ENCODE measurements at regions not wholly inside any gene's neighbourhood (a gene's known extent, or its start where the extent isn't known, plus 50 kb on each side); places are given as distances from the start of the nearest gene placed in this dataset.

DNA sequence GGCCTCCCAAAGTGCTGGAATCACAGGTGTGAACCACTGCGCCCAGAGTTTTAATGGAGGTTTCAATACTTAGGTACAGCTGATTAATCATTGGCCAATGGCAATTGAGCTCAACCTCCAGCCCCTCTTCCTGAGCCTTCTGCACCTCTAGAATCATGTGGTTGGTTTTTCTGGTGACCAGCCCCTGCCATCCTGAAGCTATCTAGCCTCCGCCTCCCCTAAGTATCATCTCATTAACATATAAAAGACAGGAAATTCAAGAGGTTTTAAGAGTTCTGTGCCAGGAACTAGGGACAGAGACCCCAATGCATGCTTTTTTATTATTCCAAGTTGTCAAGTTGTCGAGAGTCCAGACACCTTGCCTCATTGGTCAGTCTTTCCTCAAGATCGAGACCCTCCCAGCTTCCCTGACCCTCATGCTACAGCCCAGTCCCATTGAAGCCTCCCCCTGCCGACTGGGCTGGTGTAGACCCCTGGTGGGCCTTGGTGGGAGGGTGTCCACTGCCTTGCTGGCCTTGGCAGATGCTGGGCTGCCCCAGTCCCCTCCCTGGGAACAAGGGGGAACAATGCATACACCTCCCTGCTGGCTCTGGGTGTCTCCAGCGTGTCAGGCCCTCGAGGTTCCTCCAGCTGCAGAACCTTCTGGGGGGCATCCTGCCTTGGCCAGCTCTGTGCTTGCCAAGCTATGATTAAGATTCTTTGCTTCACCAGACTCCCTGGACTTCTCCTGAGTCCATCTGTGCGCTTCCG lies 148.0 kb downstream of the CTTN start:
- H3K4me1 ChIP-seq (ENCODE audit: insufficient read depth): no peaks in the 10 kb centered on the region
- DNase-seq: no peak
- no peaks in the 10 kb centered on the region for H3K27me3 ChIP-seq
- no peaks in the 10 kb centered on the region for H3K9me3 ChIP-seq
- intact Hi-C loops (cut with DNase I): no loop called here
- no peaks in the 10 kb centered on the region for H3K36me3 ChIP-seq
- no peak overlapping the region for H3K27ac ChIP-seq
- H3K4me3 ChIP-seq: no peak overlapping the region
- no peak for TF ChIP-seq EP300 (IDR thresholded peaks at IDR 0.05)
- TF ChIP-seq, protein P1, sequence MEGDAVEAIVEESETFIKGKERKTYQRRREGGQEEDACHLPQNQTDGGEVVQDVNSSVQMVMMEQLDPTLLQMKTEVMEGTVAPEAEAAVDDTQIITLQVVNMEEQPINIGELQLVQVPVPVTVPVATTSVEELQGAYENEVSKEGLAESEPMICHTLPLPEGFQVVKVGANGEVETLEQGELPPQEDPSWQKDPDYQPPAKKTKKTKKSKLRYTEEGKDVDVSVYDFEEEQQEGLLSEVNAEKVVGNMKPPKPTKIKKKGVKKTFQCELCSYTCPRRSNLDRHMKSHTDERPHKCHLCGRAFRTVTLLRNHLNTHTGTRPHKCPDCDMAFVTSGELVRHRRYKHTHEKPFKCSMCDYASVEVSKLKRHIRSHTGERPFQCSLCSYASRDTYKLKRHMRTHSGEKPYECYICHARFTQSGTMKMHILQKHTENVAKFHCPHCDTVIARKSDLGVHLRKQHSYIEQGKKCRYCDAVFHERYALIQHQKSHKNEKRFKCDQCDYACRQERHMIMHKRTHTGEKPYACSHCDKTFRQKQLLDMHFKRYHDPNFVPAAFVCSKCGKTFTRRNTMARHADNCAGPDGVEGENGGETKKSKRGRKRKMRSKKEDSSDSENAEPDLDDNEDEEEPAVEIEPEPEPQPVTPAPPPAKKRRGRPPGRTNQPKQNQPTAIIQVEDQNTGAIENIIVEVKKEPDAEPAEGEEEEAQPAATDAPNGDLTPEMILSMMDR (IDR thresholded peaks at IDR 0.05): no peak
- WGBS, 3 donors: 66 to 75% (median 71%) methylated on average over 9 of the region's 9 CpGs

DNA sequence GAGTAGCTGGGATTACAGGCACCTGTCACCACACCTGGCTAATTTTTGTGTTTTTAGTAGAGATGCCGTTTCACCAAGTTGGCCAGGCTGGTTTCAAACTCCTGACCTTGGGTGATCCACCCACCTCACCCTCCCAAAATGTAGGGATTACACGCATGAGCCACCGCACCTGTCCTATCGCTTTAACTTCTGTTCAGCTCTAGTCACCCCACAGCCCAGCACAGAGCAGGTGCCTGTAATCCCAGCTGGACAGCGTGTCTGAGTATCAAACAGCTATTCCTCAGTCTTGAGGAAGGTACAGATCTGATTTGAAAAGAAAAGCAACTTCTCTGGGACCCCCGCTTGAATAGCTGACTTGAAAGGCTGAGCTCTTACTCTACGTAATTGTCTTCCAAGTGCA lies 149.1 kb downstream of the CTTN start:
- intact Hi-C loops (cut with DNase I): no loop called here
- H3K4me3 ChIP-seq: no peak overlapping the region
- H3K27me3 ChIP-seq: no peaks in the 10 kb centered on the region
- no peaks in the 10 kb centered on the region for H3K36me3 ChIP-seq
- 62 to 67% (median 64%) methylated on average over 7 of the region's 7 CpGs for WGBS, 3 donors
- TF ChIP-seq, protein P1 (IDR thresholded peaks at IDR 0.05): no peak
- no peak for TF ChIP-seq POLR2A (IDR thresholded peaks at IDR 0.05)
- TF ChIP-seq EP300 (IDR thresholded peaks at IDR 0.05): no peak
- H3K27ac ChIP-seq: no peak overlapping the region
- H3K4me1 ChIP-seq (ENCODE audit: insufficient read depth): no peaks in the 10 kb centered on the region
- no peaks in the 10 kb centered on the region for H3K9me3 ChIP-seq
- DNase-seq: no peak

DNA sequence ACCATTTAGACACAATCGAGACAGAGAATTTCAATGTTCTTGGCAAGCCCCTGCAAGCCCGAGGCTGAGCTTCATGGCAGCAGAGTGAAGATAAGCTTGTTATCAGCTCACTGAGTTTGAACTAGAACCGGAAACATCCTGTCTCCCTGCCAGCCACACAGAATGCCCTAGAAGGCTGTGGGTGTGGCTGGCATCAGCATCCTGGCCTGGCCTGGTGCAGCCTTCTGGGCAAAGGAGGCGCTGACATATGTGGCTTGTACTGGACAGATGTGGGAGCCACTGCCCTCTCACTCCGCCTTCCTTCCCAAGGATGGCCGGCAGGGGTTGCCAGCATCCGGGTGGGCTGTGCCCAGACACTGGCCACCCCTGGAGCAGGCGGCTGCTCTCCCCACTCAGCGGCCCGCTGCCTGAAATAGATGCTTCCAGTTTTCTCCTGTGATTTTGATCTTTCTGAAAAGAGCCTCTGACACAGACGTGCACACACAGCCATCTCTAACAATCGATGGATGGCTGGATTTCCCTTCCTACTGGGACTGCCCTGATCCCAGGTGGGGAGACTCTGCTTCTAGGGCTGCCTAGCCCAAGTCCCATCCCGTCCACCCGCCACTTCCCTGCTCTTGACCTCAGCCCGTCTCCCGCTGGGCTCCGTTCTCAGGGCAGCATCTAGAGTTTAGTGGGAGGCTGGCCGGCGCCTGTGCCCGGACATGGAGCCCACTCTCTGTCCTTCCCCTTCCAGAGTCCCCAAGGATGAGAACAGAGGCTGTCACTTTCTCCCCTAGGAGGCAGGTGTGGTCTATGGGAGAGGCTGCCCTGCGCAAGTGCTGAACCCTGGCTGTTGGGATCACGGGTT lies 149.7 kb downstream of the CTTN start:
- H3K36me3 ChIP-seq: no peaks in the 10 kb centered on the region
- WGBS, 3 donors: 61 to 72% (median 66%) methylated on average over 22 of the region's 22 CpGs
- no peak overlapping the region for H3K4me3 ChIP-seq
- no peaks in the 10 kb centered on the region for H3K9me3 ChIP-seq
- H3K27me3 ChIP-seq: no peaks in the 10 kb centered on the region
- intact Hi-C loops (cut with DNase I): no loop called here
- H3K4me1 ChIP-seq (ENCODE audit: insufficient read depth): no peaks in the 10 kb centered on the region
- TF ChIP-seq EP300 (IDR thresholded peaks at IDR 0.05): no peak
- TF ChIP-seq POLR2A (IDR thresholded peaks at IDR 0.05): no peak
- TF ChIP-seq, protein P1 (IDR thresholded peaks at IDR 0.05): no peak
- DNase-seq: no peak
- no peak overlapping the region for H3K27ac ChIP-seq

DNA sequence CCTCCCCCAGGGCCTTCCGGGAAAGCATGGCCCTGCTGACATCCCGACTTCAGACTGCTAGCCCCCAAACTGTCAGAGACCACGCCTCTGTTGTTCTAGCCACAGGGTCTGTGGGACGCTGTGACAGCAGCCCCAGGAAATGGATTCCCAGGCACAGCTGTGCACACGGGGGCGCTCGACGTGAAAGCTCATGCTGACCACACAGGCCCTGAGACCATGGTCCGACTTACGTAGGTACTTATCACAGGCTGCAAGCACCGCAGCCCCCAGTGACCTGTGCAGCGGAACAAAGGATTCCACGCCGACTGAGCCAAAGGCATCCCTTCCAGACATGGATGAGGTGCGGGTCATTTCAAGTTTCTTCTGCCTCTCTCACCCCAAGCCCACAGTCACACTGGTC lies 150.6 kb downstream of the CTTN start:
- no peaks in the 10 kb centered on the region for H3K36me3 ChIP-seq
- intact Hi-C loops (cut with DNase I): no loop called here
- DNase-seq: no peak
- TF ChIP-seq POLR2A (IDR thresholded peaks at IDR 0.05) (no peak), EP300 (IDR thresholded peaks at IDR 0.05) (no peak)
- TF ChIP-seq, protein P1 (IDR thresholded peaks at IDR 0.05): no peak
- 85 to 94% (median 87%) methylated on average over 15 of the region's 15 CpGs for WGBS, 3 donors
- H3K4me3 ChIP-seq: no peak overlapping the region
- no peaks in the 10 kb centered on the region for H3K9me3 ChIP-seq
- H3K4me1 ChIP-seq (ENCODE audit: insufficient read depth): no peaks in the 10 kb centered on the region
- no peak overlapping the region for H3K27ac ChIP-seq
- H3K27me3 ChIP-seq: no peaks in the 10 kb centered on the region

Data from ovary (tissue), 7 donors.